GM12865 (cell line): ENCODE measurements at regions not wholly inside any gene's neighbourhood (a gene's known extent, or its start where the extent isn't known, plus 50 kb on each side); places are given as distances from the start of the nearest gene placed in this dataset.

Experiments used
- DNase-seq: peaks from one replicate; pipeline ENCODE4 v3.0.0; 2010; ENCODE audit warnings: low read depth
- H3K4me3 ChIP-seq: 2 replicates; pipeline ENCODE4 v1.5.1; 2011; ENCODE audit warnings: mild to moderate bottlenecking, low read depth, low read length, control low read depth
- CTCF ChIP-seq: IDR thresholded peaks from 2 replicates; pipeline ENCODE4 v1.5.1; 2011; ENCODE audit warnings: low read length, control low read depth, low read depth, inconsistent platforms; ENCODE audit not compliant: insufficient read depth; ENCODE audit errors: missing control alignments

GRCh38 chr5:18487928-18488480 is 853.7 kb downstream of the TAF11L14 start:
- DNase-seq = no peak
- no peak for TF ChIP-seq CTCF
- no peak overlapping the region for H3K4me3 ChIP-seq

- no peak for TF ChIP-seq CTCF
- DNase-seq = no peak
- H3K4me3 ChIP-seq = no peak overlapping the region
These were observed 855.4 kb downstream of the TAF11L14 start for GRCh38 chr5:18489703-18490102.

- no peak for TF ChIP-seq CTCF
- no peak for DNase-seq
These were observed 857.1 kb downstream of the TAF11L14 start for GRCh38 chr5:18491349-18491748.

GRCh38 chr5:18495157-18495556 is 860.9 kb downstream of the TAF11L14 start:
- no peak for DNase-seq
- no peak for TF ChIP-seq CTCF
- H3K4me3 ChIP-seq = no peak overlapping the region

More at GRCh38 chr5:18491349-18491748, 857.1 kb downstream of the TAF11L14 start:
- no peak overlapping the region for H3K4me3 ChIP-seq

- no peak for DNase-seq
- no peak for TF ChIP-seq CTCF
- no peak overlapping the region for H3K4me3 ChIP-seq
These were observed 861.8 kb downstream of the TAF11L14 start for GRCh38 chr5:18496041-18496440.

GRCh38 chr5:18497089-18497488 is 862.8 kb downstream of the TAF11L14 start:
- H3K4me3 ChIP-seq = no peak overlapping the region
- TF ChIP-seq CTCF = no peak
- DNase-seq = no peak

- TF ChIP-seq CTCF = no peak
- no peak overlapping the region for H3K4me3 ChIP-seq
- DNase-seq = no peak
These were observed 869.6 kb downstream of the TAF11L14 start for GRCh38 chr5:18503797-18504328.
